CD4-positive, alpha-beta T cell treated with Interleukin-4 for 4 hours (primary cell): ENCODE measurements at regions not wholly inside any gene's neighbourhood (a gene's known extent, or its start where the extent isn't known, plus 50 kb on each side); places are given as distances from the start of the nearest gene placed in this dataset.
"Not testable (repeated sequence)": the region's sequence is repeated elsewhere in the genome, so short reads cannot be mapped to it uniquely, and the experiment has no call there.

ENCODE experiments used
- DNase-seq: peaks from one replicate; pipeline ENCODE4 v3.0.0-alpha.2; 2020

DNA sequence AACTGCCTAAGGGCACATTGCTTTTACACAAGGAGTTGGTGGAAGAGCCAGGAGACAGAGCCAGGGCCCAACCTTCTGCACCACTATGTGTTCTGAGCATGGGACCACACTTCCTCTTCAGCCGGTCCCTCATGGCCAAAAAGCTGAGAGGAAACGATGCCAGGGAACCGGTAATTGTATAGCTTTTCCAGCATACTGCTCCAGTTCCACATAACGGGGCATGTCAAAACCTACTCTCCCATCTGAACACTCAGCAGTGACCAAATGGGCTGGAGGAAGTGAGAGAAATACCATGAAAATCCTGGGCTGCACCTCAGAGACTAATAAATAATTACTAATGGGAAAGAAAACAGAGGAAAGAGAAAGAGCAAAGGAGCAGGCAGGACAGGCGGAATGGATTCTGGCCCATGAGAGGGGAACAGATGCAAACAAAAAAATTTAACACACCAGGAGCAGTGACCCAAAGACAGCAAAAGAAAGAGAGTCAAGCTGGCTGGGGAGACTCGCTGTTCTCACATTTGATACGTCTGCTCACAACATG lies 52.0 kb upstream of the BMP2 start:
- DNase-seq = no peak

DNA sequence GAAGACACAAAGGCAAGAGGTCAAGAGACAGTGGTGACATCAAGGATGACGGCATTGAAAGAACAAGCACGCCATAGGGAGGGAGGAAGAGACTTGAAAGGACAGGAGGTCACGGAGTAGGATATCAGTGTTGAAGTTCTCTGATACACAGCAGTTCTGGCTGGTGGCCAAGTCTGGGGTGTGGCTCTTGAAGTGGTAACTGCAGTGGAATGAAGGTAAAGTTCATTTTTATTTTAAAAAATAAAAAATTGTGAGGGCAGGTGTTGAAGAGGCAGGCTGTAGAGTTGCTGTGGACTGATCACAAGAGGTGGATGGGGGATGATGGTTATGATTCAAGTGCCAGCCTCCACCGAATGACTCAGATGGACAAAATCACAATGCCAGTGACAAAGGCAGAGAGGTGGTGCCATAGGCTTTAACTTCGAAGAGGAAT lies 53.2 kb upstream of the BMP2 start:
- DNase-seq = no peak

DNA sequence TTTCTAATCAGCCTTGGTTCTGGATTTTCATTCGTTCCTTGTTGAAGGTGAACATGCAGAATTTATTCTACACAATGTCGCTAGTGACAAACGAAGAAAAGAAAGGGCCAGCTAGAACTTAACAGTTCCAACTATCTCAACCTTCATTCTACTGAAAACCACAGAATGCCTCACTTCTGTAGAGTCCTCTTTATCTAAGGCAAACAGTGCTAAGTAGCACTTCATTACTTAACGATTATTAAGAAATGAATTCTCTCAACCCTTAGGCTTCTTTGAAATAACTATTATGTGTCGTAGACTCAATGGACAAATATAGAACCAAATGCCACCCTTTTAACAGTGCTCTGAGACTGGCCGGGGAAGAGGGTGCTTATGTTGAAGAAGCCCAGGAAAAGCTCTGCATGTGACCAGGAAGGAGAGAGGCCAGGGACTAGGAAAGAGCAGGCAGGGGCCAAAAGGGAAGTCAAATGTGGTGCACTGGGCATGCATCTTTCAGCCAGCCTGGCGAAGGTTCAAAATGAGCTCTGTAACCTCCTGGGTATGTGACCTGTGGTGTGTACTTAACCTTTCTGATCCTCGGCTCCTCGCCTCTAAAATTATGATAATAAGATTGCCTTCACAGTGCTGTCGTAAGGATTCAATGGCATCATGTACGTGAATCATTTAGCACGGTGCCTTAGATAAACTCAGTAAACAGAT lies 55.4 kb upstream of the BMP2 start:
- DNase-seq = no peak

DNA sequence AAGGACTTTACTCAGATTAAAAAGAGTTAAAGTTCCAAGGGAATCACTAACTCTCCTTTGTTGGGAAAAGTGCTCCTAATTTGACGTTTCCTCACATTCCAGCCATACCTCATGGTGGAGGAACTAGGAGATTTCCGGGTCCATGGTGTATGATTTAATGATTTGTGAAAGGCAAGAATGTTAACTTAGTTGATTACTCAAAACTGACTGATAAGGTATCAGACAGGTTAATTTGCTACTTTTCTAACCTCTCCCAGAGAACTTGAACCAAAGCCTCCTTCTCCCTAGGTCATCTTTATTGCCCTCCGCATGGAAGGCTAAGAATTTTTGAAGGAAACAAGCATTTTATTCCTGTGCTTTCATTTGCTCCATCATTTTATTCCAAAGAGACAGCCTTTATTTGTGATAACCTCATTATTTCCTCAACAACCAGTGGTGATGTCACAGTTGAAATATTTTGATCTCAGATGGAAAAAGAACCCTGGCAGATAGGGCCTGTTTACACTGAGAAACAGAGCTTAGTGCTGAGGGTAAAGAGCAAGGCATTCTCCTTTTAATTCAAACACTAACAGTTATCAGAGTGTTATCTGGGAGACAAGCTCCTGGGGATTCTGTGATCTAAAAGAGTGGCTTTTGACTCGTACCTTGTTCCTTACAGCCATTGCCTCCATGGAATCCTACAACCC lies 57.4 kb upstream of the BMP2 start:
- DNase-seq = no peak

DNA sequence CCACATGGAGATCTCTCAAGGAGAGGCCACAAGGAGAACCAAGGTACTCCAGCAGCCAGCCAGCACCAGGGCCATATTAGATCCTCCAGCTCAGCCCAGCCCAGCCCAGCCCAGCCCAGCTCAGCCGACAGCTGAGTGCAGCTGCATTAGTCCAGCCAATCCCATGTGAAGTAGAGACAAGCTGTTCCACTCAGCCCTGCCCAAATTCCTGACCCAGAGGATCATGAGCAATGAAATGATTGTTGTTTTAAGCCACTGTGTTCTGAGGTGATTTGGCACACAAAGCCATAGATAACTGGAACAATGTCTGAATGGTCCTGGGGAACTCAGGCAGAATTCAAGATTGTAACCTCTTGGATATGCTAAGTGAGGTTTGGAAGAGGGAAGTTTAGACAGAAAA lies 59.5 kb upstream of the BMP2 start:
- DNase-seq = no peak

DNA sequence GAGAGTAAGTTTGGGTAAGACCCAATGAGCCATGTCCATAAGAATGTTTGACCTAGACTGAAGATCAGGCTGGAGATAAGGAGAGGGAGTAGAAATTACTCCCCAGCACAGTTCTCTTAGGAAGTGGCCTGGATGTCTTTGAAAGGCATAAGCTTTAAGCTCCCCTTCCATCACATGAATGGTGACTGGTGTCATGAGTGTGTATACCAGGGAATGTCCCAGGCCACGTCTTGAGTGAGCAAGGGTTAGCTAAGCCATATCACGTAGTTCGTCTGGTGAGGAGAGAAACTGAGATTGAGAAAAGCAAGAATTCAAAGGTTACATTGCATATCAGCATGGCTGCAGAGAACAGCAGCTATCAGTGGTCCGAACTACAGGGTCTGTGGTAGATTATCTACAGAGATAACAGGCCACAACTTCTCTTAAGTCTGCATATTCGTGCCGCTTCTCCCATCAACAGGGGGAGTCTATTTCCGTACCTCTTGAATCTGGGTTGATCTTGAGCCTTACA lies 60.1 kb upstream of the BMP2 start:
- DNase-seq = no peak

DNA sequence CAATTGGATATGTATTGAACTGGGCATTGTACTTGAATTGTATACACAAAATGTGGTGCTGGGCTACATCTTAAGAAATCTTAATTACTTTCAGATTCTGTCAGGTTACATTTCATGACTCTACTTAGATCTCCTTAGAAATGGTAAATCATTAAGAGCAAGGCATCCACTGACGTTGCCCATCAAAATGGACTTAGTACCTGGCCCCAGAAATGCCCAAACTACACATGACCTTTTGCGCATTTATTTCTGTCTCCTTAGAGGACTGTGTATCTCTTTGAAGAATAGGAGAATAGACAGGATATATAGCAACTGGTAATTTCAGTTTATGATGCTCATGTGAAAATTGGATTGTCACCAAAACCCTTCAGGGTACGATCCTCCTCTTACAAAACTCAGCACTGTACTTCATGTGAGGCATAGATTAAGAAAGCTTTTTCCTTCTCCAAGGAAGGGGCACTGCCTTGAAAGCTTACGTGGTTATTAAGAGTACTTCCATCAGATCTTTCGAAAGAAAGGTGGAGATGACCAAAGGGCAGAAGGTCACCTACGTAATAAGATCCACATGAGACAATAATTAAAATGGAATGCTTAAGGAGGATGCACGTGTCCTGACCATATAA lies 61.4 kb upstream of the BMP2 start:
- DNase-seq = no peak

DNA sequence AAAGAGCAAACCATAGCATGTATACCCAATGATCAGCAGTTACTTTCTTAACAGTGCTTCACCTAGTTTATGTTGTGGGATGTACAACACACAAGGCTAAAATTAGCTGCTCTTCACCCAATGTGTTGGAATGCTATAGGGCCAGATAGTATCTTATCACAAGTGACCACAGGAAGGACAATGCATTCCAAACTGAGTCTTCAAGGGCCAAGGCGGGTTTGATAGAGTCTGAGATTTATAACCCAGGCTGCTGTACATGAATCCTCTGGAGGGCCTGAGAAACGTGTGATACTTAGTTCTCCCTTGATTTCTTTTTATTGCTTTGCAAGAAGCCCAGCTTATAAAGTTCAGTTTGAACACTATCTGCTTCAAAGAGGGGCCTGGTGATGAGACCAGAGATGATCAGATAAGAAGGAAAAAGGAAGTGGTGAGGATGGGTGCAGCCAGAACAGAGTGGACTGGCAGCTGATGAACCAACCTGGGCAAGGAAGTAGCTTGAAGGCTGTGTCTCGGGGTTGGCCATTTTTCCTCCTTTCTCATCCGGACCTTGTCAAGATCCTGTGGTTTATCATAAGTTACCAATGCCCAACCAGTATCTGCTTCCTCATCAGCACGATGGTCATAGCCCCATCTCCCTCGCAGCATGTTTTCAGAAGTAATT lies 62.2 kb upstream of the BMP2 start:
- DNase-seq = no peak

DNA sequence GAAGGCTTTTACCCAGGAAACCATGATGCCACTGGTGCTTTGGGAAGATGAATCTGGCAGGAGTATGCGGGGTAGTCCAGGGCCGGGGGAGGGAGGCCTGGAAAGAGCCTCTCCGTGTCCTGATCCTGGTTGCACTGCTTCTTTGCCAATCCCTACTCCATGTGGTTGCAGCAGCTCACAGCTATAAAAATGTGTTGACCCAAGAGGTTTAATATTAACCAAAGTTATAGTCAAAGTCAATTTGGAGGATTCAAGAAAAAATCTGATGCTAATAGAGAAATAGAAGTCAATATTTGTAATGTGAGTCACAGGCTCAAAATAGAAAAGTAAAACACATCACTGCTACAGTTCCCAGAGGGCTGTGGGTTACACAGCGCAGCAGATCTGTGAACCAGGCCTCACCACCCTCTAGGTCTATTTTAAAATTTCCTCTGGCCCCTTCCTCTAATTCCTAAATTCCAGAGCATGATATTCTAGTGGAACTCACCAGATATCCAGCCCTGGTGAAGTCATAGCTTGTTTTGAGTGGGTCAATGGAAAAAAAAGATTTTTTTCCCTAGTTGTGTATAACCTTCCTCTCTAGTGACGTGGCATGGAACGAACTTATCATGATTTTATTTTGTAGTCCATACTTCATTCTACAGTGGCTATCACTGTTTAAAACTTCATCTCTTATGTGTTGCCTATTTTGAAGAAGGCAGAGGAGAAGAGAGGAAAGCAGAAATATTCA lies 63.2 kb upstream of the BMP2 start:
- no peak for DNase-seq

DNA sequence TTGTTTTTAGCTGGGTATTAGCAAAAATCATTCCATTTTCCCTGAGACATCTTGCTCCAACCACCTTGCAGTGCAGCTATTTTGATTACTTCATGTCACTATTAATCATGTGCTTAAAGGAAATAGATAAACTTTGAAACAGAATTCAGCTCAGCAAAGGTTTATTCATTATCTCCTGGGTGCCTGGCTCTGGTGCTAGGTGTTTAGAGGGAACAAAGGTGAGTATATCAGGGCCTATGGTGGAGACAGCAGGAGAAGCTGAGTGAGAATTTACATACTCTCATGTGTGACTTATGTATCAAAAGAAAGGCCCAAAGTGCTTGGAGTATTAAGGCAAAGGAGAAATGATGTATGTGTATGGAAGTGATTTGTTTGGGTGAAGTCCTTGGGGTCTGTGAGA lies 63.8 kb upstream of the BMP2 start:
- DNase-seq = no peak

DNA sequence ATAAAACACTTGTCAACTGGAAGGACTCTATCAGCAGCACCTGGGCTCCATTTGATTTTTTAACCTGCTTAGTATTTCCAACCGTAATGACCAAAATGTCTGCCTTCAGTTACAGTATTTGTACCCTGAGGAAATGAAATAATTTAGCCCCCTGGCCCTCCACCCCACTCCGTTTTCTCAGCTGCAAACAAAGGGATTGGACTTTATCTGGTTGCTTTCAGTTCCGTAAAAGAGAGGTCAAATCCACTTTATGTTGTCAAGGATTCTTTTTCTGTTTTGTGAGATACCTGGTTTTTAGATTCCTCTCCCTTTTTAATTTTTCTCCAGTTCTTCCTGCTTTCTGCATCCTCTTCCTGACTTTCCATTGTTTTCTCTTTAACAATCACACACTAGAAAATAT lies 64.4 kb upstream of the BMP2 start:
- no peak for DNase-seq

DNA sequence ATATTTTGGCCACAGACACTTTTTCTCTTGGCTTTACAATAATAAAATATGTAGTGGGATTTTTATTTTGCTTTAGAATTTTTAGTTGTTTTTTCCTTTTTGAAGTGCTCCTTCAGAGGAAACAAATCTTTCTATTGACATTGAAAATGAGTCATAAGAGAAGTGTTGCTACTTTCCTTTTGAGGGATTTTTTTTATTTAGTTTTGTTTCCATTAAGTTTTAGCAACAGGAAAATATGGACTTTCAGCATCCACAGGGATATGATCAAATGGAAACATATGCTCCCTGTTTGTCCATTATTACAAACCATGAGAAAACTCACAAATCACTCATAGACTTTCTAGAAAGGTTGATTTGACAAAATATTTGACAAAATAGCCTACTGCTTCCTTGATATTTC lies 65.3 kb upstream of the BMP2 start:
- no peak for DNase-seq

DNA sequence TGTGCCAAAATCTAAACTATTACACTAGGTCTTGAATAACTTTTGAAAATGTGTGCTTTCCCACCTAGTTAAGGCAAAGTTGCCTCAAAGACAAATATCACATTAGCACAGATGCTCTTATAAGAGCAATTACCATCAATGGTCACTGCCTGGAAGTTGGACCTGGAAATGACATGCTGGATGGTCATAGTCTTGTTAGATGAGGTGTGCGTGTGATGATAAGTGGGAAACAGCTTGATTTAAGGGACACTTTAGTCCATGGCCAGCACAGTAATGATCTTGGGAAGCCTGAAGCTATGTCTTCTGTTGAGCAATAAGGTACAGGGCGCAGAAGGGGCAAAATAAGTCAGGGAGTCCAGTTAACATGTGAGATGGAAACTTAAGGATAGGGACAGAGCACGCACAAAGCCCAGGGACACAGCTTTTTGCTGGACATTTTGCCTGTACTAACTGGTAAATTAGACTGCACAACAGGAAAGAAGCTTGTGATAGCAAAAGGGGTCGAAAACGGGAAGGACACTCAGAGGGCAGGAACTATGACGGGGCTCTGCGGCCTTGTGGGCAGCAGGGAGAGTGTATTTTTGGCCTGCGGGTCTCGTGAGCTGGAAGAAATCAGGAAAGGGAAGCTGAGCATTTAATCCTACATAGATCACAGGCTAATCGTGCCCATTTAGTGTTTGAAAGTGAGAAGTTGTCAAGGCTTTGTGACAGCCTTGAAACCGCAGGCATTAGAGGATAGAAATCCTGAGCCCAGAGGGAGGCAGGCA lies 66.7 kb upstream of the BMP2 start:
- DNase-seq = no peak

DNA sequence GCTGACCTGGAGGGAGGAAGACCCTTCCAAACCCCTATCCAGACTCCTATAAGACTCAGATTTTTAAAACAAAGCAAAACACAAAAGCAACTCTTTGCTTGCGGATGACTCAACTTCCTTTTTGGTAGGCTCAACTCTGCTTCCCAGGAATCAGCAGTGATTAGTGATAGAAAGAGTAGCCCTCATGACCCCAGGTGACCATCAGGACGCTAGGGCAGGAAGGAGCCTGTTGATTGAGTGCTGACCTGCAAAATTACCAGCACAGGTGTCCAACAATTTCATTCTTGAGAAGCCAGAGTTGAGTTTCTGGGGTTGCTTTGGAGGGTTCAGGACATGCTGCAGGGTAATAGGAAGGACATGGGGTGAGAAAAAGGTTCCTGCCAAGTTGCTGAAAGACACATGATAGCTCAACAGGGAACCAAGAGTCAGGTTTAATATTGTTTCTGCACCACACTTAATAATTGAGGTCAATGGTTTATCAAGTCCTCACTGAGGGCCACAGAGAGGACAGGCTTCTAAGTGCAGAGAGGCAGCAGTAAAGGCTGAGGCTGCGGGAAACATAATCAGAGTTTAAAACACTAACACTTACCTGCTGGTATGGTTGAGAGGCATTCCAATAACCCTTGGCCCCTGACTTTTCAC lies 67.4 kb upstream of the BMP2 start:
- no peak for DNase-seq

DNA sequence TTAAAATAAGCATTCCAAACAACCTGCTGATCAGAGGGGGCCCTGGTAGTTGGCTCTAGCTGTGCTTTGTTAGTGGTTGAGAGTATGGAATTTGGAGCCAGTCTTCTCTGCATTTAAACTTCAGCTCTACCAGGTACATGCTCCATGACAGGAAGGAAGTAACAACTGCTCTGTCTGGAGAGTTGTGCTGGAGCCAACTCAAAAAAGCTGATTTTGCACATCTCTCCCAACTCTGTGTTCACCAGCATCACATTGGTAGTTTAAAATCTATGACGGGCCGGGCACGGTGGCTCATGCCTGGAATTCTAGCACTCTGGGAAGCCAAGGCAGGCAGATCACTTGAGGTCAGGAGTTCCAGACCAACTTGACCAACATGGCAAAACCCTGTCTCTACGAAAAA lies 68.8 kb upstream of the BMP2 start:
- DNase-seq = no peak

DNA sequence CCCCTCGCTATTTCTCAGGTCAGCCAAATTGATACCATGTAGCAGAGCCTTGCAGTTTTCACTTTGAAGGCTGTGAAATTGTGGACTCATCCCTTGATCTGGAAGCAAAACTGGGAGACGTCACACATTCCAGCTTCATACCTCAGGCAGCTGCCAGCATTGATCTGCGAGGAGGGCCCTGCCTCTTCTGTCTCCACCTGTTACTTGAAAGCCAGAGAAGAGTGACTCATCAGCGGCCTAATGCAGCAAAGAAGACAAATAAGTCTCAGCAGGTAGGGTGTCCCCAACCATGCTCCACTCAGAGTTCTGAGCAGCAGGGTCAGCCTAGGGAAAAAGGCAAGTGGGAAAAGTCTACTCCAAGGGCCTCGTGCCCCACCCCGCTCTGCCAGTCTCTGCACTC lies 69.4 kb upstream of the BMP2 start:
- no peak for DNase-seq

DNA sequence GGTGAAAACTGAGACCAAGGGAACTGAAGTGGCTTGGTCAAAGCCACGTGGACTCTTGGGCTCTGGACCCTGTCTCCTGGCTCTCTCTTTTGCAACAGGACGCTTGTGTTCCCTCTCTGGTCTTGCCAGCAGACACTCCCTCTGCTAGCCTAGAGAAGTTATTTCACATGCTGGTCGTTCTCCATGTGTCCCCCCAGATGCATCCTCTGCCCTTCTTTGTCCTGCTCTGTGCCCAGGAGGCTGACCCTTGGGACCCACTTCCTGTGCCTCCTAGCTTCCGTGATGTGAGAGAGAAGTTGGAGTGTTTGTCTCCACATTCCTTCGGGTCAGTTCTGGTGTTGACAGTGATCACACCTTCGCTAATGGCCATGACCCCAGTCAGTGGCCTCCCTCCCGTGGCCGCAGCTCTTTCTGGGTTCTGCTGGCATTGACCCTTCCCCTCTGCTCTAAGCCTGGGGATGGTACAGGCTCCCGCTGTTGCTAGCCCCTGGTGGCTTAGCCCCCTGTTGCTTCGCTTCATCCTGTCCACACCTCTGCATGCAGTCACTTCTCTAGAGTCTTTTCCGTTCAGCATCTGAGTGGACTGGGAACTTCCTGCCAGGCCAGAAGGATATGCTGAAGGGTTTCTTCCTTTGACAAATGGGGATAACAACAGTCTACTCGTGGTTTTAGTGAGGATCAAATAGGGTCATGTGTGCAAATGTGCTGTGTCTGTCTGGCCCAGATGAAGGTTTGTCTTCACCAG lies 70.1 kb upstream of the BMP2 start:
- no peak for DNase-seq

DNA sequence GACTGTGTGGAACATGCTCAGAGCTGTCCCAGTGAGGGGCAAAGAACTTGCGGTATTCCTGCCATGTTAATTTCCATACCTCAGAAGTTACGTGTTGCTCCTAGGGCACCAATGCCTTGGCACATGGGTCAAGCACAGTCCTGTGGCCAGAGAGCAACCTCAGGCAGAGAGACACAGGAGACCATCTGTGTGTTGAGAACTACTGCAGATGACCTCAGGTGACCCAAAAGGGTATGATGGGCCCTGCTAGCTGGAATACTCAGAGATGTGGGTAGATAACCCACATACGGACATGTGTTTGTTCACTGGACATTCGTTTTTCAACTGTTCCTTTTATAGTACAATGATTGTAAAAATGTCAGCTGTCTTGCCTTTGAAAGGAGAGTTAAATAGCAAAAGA lies 71.5 kb upstream of the BMP2 start:
- DNase-seq = no peak

DNA sequence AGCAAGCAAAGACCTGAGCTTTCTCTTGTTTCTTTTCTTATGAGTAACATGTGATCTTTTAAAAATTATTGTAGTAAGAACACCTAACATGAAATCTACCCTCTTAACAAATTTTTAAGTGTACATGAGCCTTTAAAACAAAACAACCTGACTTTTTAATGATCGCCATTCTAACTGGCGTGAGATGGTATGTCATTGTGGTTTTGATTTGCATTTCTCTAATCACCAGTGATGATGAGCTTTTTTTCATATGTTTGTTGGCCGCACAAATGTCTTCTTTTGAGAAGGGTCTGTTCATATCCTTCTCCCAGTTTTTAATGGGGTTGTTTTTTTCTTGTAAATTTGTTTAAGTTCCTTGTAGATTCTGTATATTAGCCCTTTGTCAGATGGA lies 73.7 kb upstream of the BMP2 start:
- not testable (repeated sequence) for DNase-seq

DNA sequence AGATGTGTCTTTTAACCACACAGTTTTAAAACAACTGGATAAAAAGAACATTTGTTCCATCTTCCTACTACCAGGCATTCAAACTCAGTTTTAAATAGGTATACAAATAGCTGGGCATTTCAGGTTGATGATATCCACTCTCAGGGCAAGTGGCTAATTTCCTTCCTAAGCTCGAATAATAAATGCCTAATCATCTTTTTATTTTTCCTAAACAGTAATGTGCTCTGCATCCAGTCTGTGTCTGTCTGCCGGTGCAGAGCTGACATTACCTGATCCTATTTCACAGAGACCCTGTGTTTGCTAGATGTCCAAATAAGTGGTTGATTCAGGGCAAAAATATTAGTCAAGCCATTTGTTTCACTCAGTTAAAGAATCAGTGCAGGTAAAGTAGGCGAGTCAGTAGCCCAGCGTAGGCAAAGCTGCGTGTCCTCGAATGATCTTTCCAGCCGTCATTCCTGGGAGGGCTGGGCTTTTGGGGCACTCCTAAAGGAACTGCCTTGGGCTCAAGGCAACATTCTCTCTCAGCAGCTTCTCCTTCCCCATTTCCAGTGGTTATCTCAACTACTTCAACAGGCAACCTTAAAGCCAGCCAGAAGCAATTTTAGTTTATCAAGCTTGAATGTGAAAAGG lies 74.2 kb upstream of the BMP2 start:
- DNase-seq = no peak
